AG09309 (cell line): ENCODE measurements at regions not wholly inside any gene's neighbourhood (a gene's known extent, or its start where the extent isn't known, plus 50 kb on each side); places are given as distances from the start of the nearest gene placed in this dataset.

Experiments used
- DNase-seq: peaks from one replicate; pipeline ENCODE4 v3.0.0-alpha.2; 2010; ENCODE audit warnings: low read depth
- H3K4me3 ChIP-seq: 2 replicates; pipeline ENCODE4 v1.5.1; 2011; ENCODE audit warnings: mild to moderate bottlenecking, low read depth, low read length, moderate library complexity; ENCODE audit not compliant: control insufficient read depth
- CTCF ChIP-seq: IDR thresholded peaks from 2 replicates; pipeline ENCODE4 v1.5.1; 2011; ENCODE audit warnings: mild to moderate bottlenecking, low read depth, low read length, inconsistent platforms; ENCODE audit not compliant: insufficient read depth, control insufficient read depth; ENCODE audit errors: missing control alignments

- TF ChIP-seq CTCF, result no peak
- no peak for DNase-seq
- H3K4me3 ChIP-seq, result no peak overlapping the region
These were observed 807.7 kb upstream of the ZWINT start for GRCh38 chr10:57168611-57169240.

GRCh38 chr10:57165671-57166070, 804.6 kb upstream of the ZWINT start:
- no peak for DNase-seq
- TF ChIP-seq CTCF, result no peak
- H3K4me3 ChIP-seq, result no peak overlapping the region

- H3K4me3 ChIP-seq, result no peak overlapping the region
- TF ChIP-seq CTCF, result no peak
- DNase-seq, result no peak
These were observed 801.2 kb upstream of the ZWINT start for GRCh38 chr10:57162231-57162630.

- no peak for TF ChIP-seq CTCF
- no peak overlapping the region for H3K4me3 ChIP-seq
- DNase-seq, result no peak
These were observed 800.1 kb upstream of the ZWINT start for GRCh38 chr10:57161157-57161556.

- no peak for TF ChIP-seq CTCF
- DNase-seq, result no peak
These were observed 784.5 kb upstream of the ZWINT start for GRCh38 chr10:57145548-57145947.

GRCh38 chr10:57142925-57143576, 782.0 kb upstream of the ZWINT start:
- no peak overlapping the region for H3K4me3 ChIP-seq
- no peak for TF ChIP-seq CTCF
- no peak for DNase-seq

More at GRCh38 chr10:57145548-57145947, 784.5 kb upstream of the ZWINT start:
- H3K4me3 ChIP-seq, result no peak overlapping the region
